Adrenal gland (tissue), 9 donors: ENCODE measurements at regions not wholly inside any gene's neighbourhood (a gene's known extent, or its start where the extent isn't known, plus 50 kb on each side); places are given as distances from the start of the nearest gene placed in this dataset.

Experiments
- DNase-seq, 7 donors: peaks; one replicate each; pipeline ENCODE4 v3.0.0-alpha.2; 2019 to 2020
- H3K27ac ChIP-seq, 5 donors: fragments of 200-600 bp; sonication (generic) in 4 of 5; 1 replicate in 3 of 5; 2 replicates in 2 of 5; pipeline versions ENCODE4 v1.5.1 to v1.8.0; 2016 to 2020; ENCODE audit warnings: mild to moderate bottlenecking in 1 of 5
- H3K27me3 ChIP-seq: fragments of 200-600 bp; 2 replicates; pipeline ENCODE4 v1.8.0; 2021
- H3K36me3 ChIP-seq, 2 donors: fragments of 200-600 bp; replicated peaks in 1 of 2; 1 replicate in 1 of 2; 2 replicates in 1 of 2; pipeline versions ENCODE4 v1.5.1 to v1.8.0; 2018 to 2022
- H3K4me1 ChIP-seq, 2 donors: fragments of 200-600 bp; replicated peaks in 1 of 2; 1 replicate in 1 of 2; 2 replicates in 1 of 2; pipeline versions ENCODE4 v1.5.1 to v1.8.0; 2018 to 2021
- H3K4me3 ChIP-seq, 4 donors: fragments of 200-600 bp; sonication (generic) in 3 of 4; one replicate each; pipeline ENCODE4 v1.5.1; 2016 to 2018
- H3K9me3 ChIP-seq, 3 donors: fragments of 200-600 bp; sonication (generic) in 1 of 3; replicated peaks in 1 of 3; 1 replicate in 2 of 3; 2 replicates in 1 of 3; pipeline versions ENCODE4 v1.5.1 to v1.8.0; 2016 to 2021
- POLR2A ChIP-seq, 2 donors: fragments of 450-650 bp; IDR thresholded peaks; one replicate each; pipeline ENCODE4 v1.6.1; 2017; ENCODE audit warnings: antibody characterized with exemption in 2 of 2, mild to moderate bottlenecking in 2 of 2, moderate library complexity in 1 of 2
- WGBS, 4 donors: extraction: QIAGEN DNeasy Blood & Tissue Kit in 2 of 4; methylation state at CpG; one replicate each; pipeline versions ENCODE4 v1.1.5 to v1.1.7; 2013 to 2017; 5-methylcytosine and 5-hydroxymethylcytosine counted together
- intact Hi-C, 2 donors: fragments of 100-400 bp; cut with DNase I; formaldehyde crosslinking; loops; one replicate each; pipeline versions ENCODE4 v1.14.1 to v1.15.0; 2022 to 2023
- TF ChIP-seq, protein P1 (sequence below), 6 experiments: fragments of 450-650 bp in 4 of 6; fragments of 200-600 bp in 2 of 6; sonication (generic) in 1 of 6; IDR thresholded peaks; 1 replicate in 5 of 6; 2 replicates in 1 of 6; pipeline versions ENCODE4 v1.5.1 to v1.8.0; 2016 to 2021; ENCODE audit warnings: antibody characterized with exemption in 6 of 6, mild to moderate bottlenecking in 2 of 6, moderate library complexity in 1 of 6
- donor health status: healthy with polysubstance abuse.
- donor health status: Bipolar disorder and iron deficiency.
- donor health status: DM: yes; HTN: yes; CAD: no.
- donor health status: DM: no; HTN: no; CAD: no.
- donor health status: DM: no; HTN: no; CAD: no.

DNA sequence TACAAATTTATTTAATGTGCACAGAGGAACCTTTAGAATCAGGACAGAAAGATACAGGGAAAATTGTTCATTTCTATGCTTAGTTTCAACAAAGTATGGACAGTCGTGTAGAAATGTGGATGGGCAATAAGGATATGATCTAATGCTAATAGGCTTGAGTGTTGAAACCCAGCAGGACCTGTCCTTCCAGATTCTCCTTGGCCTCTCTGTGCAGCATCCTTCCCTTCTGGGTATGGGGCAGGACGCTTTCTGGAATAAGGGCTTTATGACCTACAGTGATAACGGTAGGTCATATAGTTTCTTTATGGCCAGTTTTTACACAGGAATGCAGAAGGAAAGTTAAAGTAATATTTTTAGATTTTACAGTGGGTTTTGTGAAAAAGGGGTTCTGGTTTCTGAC lies 698.1 kb downstream of the SI start:
- intact Hi-C loops = no loop called here
- Histone ChIP-seq H3K9me3 (no peaks in the 10 kb centered on the region), H3K27me3 (no peaks in the 10 kb centered on the region), H3K4me1 (no peaks in the 10 kb centered on the region), H3K36me3 (no peaks in the 10 kb centered on the region), H3K27ac (no peak overlapping the region), H3K4me3 (no peak overlapping the region)
- TF ChIP-seq POLR2A (IDR thresholded peaks at IDR 0.05) = no peak
- TF ChIP-seq, protein P1, sequence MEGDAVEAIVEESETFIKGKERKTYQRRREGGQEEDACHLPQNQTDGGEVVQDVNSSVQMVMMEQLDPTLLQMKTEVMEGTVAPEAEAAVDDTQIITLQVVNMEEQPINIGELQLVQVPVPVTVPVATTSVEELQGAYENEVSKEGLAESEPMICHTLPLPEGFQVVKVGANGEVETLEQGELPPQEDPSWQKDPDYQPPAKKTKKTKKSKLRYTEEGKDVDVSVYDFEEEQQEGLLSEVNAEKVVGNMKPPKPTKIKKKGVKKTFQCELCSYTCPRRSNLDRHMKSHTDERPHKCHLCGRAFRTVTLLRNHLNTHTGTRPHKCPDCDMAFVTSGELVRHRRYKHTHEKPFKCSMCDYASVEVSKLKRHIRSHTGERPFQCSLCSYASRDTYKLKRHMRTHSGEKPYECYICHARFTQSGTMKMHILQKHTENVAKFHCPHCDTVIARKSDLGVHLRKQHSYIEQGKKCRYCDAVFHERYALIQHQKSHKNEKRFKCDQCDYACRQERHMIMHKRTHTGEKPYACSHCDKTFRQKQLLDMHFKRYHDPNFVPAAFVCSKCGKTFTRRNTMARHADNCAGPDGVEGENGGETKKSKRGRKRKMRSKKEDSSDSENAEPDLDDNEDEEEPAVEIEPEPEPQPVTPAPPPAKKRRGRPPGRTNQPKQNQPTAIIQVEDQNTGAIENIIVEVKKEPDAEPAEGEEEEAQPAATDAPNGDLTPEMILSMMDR (IDR thresholded peaks at IDR 0.05) = no peak
- no peak for DNase-seq
- 78 to 93% (median 87%) methylated on average over 3 of the region's 3 CpGs for WGBS, 4 donors

DNA sequence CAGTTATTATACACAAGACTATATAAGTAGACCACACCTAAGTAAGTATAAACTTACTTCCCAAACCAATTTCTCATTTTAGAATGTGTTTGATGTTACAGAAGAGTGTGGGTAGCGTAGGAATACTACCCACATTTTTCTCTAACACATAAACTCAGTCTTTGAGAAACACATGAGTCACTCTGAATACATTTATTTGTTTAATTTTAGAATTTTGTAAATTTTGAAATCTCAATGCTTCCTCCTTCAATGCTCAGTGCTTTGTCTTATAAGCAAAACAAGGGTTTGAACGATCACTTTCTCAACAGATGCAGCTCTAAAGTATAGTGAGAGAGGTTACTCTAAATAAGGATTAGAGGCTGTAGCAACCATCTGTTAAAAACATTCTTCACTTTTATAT lies 700.8 kb downstream of the SI start:
- H3K4me3 ChIP-seq = no peak overlapping the region
- 51 to 74% (median 61%) methylated on average over 2 of the region's 2 CpGs for WGBS, 4 donors
- TF ChIP-seq, protein P1 (IDR thresholded peaks at IDR 0.05) = no peak
- TF ChIP-seq POLR2A (IDR thresholded peaks at IDR 0.05) = no peak
- no peak for DNase-seq
- H3K36me3 ChIP-seq = no peaks in the 10 kb centered on the region
- no peaks in the 10 kb centered on the region for H3K27me3 ChIP-seq
- no peaks in the 10 kb centered on the region for H3K4me1 ChIP-seq
- no peaks in the 10 kb centered on the region for H3K9me3 ChIP-seq
- H3K27ac ChIP-seq = no peak overlapping the region
- intact Hi-C loops = no loop called here

DNA sequence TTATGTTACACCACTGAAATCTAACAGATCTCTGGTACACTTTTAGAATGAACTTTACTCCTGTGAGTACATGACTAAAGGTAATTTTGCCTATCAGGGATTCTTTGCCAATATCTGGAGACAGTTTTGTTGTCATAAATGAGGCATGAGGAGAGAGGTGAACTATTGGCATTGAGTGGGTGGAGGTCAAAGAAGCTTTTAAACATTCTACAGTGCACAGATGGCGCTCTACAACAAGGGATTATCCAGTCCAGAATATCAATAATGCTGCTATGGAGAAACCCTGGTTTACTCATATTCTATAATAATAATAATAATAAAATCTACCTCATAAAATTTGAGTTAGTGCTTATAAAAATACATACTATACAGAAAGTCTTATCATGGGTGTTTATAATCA lies 702.3 kb downstream of the SI start:
- intact Hi-C loops = no loop called here
- DNase-seq = no peak
- WGBS, 4 donors = 77 to 87% (median 82%) methylated on average over 1 of the region's 1 CpG
- Histone ChIP-seq H3K4me1 (no peaks in the 10 kb centered on the region), H3K9me3 (no peaks in the 10 kb centered on the region), H3K36me3 (no peaks in the 10 kb centered on the region), H3K27ac (no peak overlapping the region), H3K4me3 (no peak overlapping the region), H3K27me3 (no peaks in the 10 kb centered on the region)
- no peak for TF ChIP-seq POLR2A (IDR thresholded peaks at IDR 0.05)
- TF ChIP-seq, protein P1 (IDR thresholded peaks at IDR 0.05) = no peak

DNA sequence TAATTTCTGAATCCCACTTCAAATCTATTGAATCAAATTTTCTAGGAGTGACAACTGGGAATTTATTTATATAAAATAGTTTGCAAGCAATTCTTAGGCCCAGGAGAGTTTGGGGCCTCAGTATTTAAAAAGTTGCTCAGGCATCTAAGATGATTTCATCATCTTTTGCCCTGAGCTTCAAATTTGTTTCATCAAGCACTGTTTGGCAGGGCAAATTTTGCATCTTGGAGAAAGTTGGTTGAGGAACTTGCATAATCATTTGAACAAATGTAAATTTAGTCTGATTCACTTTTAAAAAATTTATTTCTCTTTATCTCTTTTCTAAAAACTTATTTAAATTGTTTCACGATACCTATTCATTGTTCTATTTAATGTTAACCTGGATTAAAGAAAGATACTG lies 702.8 kb downstream of the SI start:
- H3K36me3 ChIP-seq = no peaks in the 10 kb centered on the region
- intact Hi-C loops = no loop called here
- no peaks in the 10 kb centered on the region for H3K9me3 ChIP-seq
- no peaks in the 10 kb centered on the region for H3K4me1 ChIP-seq
- TF ChIP-seq, protein P1 (IDR thresholded peaks at IDR 0.05) = no peak
- TF ChIP-seq POLR2A (IDR thresholded peaks at IDR 0.05) = no peak
- no peak overlapping the region for H3K27ac ChIP-seq
- DNase-seq = no peak
- no peak overlapping the region for H3K4me3 ChIP-seq
- 30 to 95% (median 61%) methylated on average over 1 of the region's 1 CpG for WGBS, 4 donors
- no peaks in the 10 kb centered on the region for H3K27me3 ChIP-seq
